SK-N-SH (cell line): ENCODE measurements at regions not wholly inside any gene's neighbourhood (a gene's known extent, or its start where the extent isn't known, plus 50 kb on each side); places are given as distances from the start of the nearest gene placed in this dataset.

Experiments used
- CTCF ChIA-PET: fragments of 300-600, 350-600 bp; formaldehyde crosslinking; extraction: SDS; loops from one replicate; lab custom pipeline; 2021; lab: Yijun Ruan, JAX
- POLR2A ChIA-PET: fragments of 350-600 bp; sonication (Branson Sonifier 250); formaldehyde crosslinking; extraction: SDS; loops from one replicate; lab custom pipeline; 2020; ENCODE audit warnings: antibody characterized with exemption, inconsistent platforms; lab: Yijun Ruan, JAX
- DNase-seq: peaks from one replicate; pipeline ENCODE4 v3.0.0; 2012
- H2AFZ ChIP-seq: fragments of 200-600 bp; sonication (generic); 2 replicates; pipeline ENCODE4 v1.8.1; 2016; ENCODE audit warnings: antibody characterized with exemption, mild to moderate bottlenecking, low read depth
- H3F3A ChIP-seq: fragments of 200-600 bp; sonication (generic); replicated peaks from 2 replicates; pipeline ENCODE3; 2016; ENCODE audit warnings: antibody characterized with exemption, mild to moderate bottlenecking; ENCODE audit not compliant: insufficient read depth
- H3K27ac ChIP-seq, 2 experiments: fragments of 200-500 bp in 1 of 2; fragments of 200-600 bp in 1 of 2; sonication (Bioruptor generic) in 1 of 2; sonication (generic), shearing (Covaris generic) in 1 of 2; 2 replicates each; pipeline versions ENCODE4 v1.5.1 to v1.6.1; 2014 to 2016; ENCODE audit warnings: low read depth in 2 of 2, inconsistent platforms in 1 of 2, low read length in 1 of 2, mild to moderate bottlenecking in 1 of 2, mixed read lengths in 1 of 2
- H3K27me3 ChIP-seq: fragments of 200-600 bp; sonication (generic), shearing (Covaris generic); 2 replicates; pipeline ENCODE4 v1.6.1; 2016; ENCODE audit warnings: mixed run types; ENCODE audit not compliant: insufficient read depth
- H3K36me3 ChIP-seq, 2 experiments: fragments of 200-500 bp in 1 of 2; fragments of 200-600 bp in 1 of 2; sonication (Bioruptor generic) in 1 of 2; sonication (generic) in 1 of 2; replicated peaks in 1 of 2; 2 replicates each; pipeline versions ENCODE3 to v1.5.1; 2014 to 2016; ENCODE audit warnings: low read length in 1 of 2, mild to moderate bottlenecking in 1 of 2; ENCODE audit not compliant: insufficient read depth in 2 of 2, control insufficient read depth in 1 of 2
- H3K4me1 ChIP-seq, 2 experiments: fragments of 200-500 bp in 1 of 2; fragments of 200-600 bp in 1 of 2; sonication (Bioruptor generic) in 1 of 2; sonication (generic), shearing (Covaris generic) in 1 of 2; 2 replicates each; pipeline versions ENCODE4 v1.5.1 to v1.6.1; 2014 to 2016; ENCODE audit warnings: low read depth in 1 of 2, low read length in 1 of 2, mixed run types in 1 of 2; ENCODE audit not compliant: insufficient read depth in 2 of 2, control insufficient read depth in 1 of 2
- H3K4me2 ChIP-seq: fragments of 200-600 bp; sonication (generic), shearing (Covaris generic); 2 replicates; pipeline ENCODE4 v1.6.1; 2017; ENCODE audit warnings: mixed run types
- H3K4me3 ChIP-seq, 2 experiments: fragments of 200-500 bp in 1 of 2; fragments of 200-600 bp in 1 of 2; sonication (Bioruptor generic) in 1 of 2; sonication (generic), shearing (Covaris generic) in 1 of 2; 2 replicates each; pipeline versions ENCODE4 v1.5.1 to v1.8.1; 2014 to 2016; ENCODE audit warnings: low read depth in 2 of 2, inconsistent platforms in 1 of 2, low read length in 1 of 2, mild to moderate bottlenecking in 1 of 2, mixed read lengths in 1 of 2, moderate library complexity in 1 of 2
- H3K79me2 ChIP-seq: fragments of 200-600 bp; sonication (generic); 2 replicates; pipeline ENCODE4 v1.8.1; 2017; ENCODE audit warnings: mild to moderate bottlenecking; ENCODE audit not compliant: insufficient read depth
- H3K9ac ChIP-seq: fragments of 200-600 bp; sonication (generic); 2 replicates; pipeline ENCODE4 v1.6.1; 2017; ENCODE audit warnings: mixed run types
- H3K9me2 ChIP-seq: fragments of 200-600 bp; sonication (generic); 2 replicates; pipeline ENCODE4 v1.6.1; 2017; ENCODE audit warnings: mixed run types
- H3K9me3 ChIP-seq: fragments of 200-600 bp; sonication (generic); 2 replicates; pipeline ENCODE4 v1.6.1; 2017; ENCODE audit warnings: mixed run types, mild to moderate bottlenecking, moderate library complexity
- H4K20me1 ChIP-seq: fragments of 200-600 bp; sonication (generic); 2 replicates; pipeline ENCODE4 v1.6.1; 2017; ENCODE audit warnings: mild to moderate bottlenecking, mixed run types; ENCODE audit not compliant: insufficient read depth
- GABPA ChIP-seq: IDR thresholded peaks from 2 replicates; pipeline ENCODE4 v1.4.0; 2012; ENCODE audit warnings: low read depth, mild to moderate bottlenecking
- JUND ChIP-seq: IDR thresholded peaks from 2 replicates; pipeline ENCODE4 v1.4.0; 2012
- MEF2A ChIP-seq: IDR thresholded peaks from 2 replicates; pipeline ENCODE4 v1.4.0; 2012; ENCODE audit warnings: low read depth, borderline replicate concordance
- MXI1 ChIP-seq: IDR thresholded peaks from 2 replicates; pipeline ENCODE4 v1.6.1; 2012; ENCODE audit warnings: mild to moderate bottlenecking, low read depth, low read length, improper control_type of control experiment
- NFIC ChIP-seq: IDR thresholded peaks from 2 replicates; pipeline ENCODE4 v1.4.0; 2012; ENCODE audit warnings: borderline replicate concordance
- NRF1 ChIP-seq: IDR thresholded peaks from 2 replicates; pipeline ENCODE4 v1.6.1; 2012; ENCODE audit warnings: low read depth, mild to moderate bottlenecking, low read length
- POLR2AphosphoS5 ChIP-seq: IDR thresholded peaks from 2 replicates; pipeline ENCODE4 v1.6.1; 2012; ENCODE audit warnings: low read depth, low read length
- SMC3 ChIP-seq: IDR thresholded peaks from 2 replicates; pipeline ENCODE4 v1.6.1; 2012; ENCODE audit warnings: low read depth, low read length, improper control_type of control experiment
- WGBS: methylation state at CpG from one replicate; pipeline ENCODE4 v1.1.6; 2017; ENCODE audit warnings: low lambda C conversion rate; 5-methylcytosine and 5-hydroxymethylcytosine counted together
- TF ChIP-seq, protein P1 (sequence below): IDR thresholded peaks from 2 replicates; pipeline ENCODE4 v1.4.0; 2012; ENCODE audit warnings: low read depth, borderline replicate concordance
- TF ChIP-seq, protein P2 (sequence below): fragments of 200-600 bp; sonication (generic); IDR thresholded peaks from 2 replicates; pipeline ENCODE4 v1.6.1; 2017; ENCODE audit warnings: antibody characterized with exemption, mild to moderate bottlenecking, moderate library complexity
- TF ChIP-seq, protein P3 (sequence below): IDR thresholded peaks from 2 replicates; pipeline ENCODE4 v1.4.0; 2012; ENCODE audit warnings: low read depth, borderline replicate concordance

DNA sequence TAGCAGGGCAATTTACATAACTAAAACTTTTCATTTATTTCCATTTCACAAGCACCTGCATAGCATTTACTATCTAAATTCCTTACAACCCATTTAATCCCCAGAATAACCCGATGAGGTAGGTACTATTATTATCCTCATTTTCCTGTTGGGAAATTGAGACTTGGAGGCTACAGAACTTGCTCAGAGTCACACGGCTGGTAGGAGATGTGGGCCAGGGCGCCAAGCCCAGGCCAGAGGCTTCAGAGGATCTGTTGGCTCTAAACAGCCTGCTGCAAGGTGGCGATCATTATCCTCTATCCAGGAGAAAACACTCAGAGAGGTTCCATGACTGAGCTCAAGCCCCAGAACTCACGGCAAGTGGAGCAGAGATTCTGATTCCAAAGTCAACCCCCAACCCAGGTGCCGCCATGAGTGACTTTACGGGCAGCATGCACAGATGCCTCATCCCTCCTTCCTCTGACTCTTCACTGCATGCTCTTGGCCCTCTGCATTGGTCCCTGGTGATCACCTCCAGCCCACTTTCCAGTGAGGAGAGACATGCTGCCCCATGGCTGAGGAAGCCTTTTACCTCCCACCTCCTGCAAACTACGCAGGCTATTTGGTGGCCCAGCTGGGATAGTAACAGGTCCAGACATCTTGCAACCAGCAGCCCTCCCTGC lies 168.4 kb upstream of the FSTL4 start:
- H3K9me2 ChIP-seq = no peaks in the 10 kb centered on the region
- TF ChIP-seq MEF2A (no peak), NRF1 (no peak), MXI1 (no peak), GABPA (no peak), SMC3 (no peak)
- TF ChIP-seq, all 33 proteins: peak for 0
- no peak for DNase-seq
- Histone ChIP-seq H3F3A (no peaks in the 10 kb centered on the region), H3K27ac (no peak overlapping the region), H3K9me3 (no peaks in the 10 kb centered on the region), H3K9ac (no peak overlapping the region), H3K4me1 (no peaks in the 10 kb centered on the region; a peak in 1 of 4 replicates), H3K4me2 (no peak overlapping the region), H4K20me1 (no peaks in the 10 kb centered on the region), H3K36me3 (no peaks in the 10 kb centered on the region), H3K4me3 (no peak overlapping the region), H3K27me3 (no peaks in the 10 kb centered on the region), H2AFZ (no peak overlapping the region), H3K79me2 (no peaks in the 10 kb centered on the region)
- WGBS = 49% methylated on average over 8 of the region's 8 CpGs
- CTCF ChIA-PET = interaction anchor here (0.8 kb wide), 1 partner anchor 90 kb away, joined by 3 read pairs; no protein-coding TSS in a partner anchor
- POLR2A ChIA-PET = no interaction called here

DNA sequence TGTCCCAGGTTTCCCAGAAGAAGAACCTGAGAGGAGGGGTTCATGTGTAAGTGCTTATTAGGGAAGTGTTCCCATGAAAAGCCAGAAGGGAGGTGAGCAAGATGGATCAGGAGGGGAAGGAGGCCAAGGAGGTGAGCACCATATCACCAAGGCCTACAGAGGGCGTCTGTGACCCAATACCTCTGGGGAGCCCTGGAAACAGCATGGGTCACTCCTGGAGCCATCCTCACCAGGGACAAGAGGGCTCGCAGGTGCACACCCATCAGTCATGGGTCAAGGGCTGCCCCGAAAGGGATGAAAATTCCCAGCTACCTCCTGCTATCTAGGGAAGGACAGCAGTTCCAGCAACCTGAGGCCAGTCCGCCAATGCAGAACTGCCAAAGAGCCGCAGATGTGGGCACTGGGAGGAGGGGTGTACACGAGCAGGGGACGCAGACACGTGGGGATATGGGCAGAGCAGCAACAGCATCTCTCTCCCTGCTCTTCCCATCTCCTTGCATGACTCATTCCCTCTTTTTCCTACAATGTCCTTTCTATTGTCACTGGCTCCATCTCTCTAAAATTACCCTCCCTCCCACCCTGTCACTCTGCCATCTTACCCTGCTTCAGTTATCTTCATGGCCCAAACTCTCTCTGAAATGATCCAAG lies 167.6 kb upstream of the FSTL4 start:
- H3K9me3 ChIP-seq = no peaks in the 10 kb centered on the region
- no peak for TF ChIP-seq SMC3
- no peak for TF ChIP-seq POLR2AphosphoS5
- no peak for TF ChIP-seq JUND
- TF ChIP-seq, protein P1, sequence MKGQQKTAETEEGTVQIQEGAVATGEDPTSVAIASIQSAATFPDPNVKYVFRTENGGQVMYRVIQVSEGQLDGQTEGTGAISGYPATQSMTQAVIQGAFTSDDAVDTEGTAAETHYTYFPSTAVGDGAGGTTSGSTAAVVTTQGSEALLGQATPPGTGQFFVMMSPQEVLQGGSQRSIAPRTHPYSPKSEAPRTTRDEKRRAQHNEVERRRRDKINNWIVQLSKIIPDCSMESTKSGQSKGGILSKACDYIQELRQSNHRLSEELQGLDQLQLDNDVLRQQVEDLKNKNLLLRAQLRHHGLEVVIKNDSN = no peak
- TF ChIP-seq, protein P2, sequence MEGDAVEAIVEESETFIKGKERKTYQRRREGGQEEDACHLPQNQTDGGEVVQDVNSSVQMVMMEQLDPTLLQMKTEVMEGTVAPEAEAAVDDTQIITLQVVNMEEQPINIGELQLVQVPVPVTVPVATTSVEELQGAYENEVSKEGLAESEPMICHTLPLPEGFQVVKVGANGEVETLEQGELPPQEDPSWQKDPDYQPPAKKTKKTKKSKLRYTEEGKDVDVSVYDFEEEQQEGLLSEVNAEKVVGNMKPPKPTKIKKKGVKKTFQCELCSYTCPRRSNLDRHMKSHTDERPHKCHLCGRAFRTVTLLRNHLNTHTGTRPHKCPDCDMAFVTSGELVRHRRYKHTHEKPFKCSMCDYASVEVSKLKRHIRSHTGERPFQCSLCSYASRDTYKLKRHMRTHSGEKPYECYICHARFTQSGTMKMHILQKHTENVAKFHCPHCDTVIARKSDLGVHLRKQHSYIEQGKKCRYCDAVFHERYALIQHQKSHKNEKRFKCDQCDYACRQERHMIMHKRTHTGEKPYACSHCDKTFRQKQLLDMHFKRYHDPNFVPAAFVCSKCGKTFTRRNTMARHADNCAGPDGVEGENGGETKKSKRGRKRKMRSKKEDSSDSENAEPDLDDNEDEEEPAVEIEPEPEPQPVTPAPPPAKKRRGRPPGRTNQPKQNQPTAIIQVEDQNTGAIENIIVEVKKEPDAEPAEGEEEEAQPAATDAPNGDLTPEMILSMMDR = no peak
- TF ChIP-seq MXI1 = no peak
- no peak for TF ChIP-seq NFIC
- TF ChIP-seq, protein P3, sequence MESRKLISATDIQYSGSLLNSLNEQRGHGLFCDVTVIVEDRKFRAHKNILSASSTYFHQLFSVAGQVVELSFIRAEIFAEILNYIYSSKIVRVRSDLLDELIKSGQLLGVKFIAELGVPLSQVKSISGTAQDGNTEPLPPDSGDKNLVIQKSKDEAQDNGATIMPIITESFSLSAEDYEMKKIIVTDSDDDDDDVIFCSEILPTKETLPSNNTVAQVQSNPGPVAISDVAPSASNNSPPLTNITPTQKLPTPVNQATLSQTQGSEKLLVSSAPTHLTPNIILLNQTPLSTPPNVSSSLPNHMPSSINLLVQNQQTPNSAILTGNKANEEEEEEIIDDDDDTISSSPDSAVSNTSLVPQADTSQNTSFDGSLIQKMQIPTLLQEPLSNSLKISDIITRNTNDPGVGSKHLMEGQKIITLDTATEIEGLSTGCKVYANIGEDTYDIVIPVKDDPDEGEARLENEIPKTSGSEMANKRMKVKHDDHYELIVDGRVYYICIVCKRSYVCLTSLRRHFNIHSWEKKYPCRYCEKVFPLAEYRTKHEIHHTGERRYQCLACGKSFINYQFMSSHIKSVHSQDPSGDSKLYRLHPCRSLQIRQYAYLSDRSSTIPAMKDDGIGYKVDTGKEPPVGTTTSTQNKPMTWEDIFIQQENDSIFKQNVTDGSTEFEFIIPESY = no peak
- TF ChIP-seq, all 33 proteins: peak for 0
- no peak overlapping the region for H3K4me3 ChIP-seq
- no peak overlapping the region for H2AFZ ChIP-seq
- no peaks in the 10 kb centered on the region; a peak in 1 of 4 replicates for H3K4me1 ChIP-seq
- WGBS = 49% methylated on average over 5 of the region's 8 CpGs
- no peaks in the 10 kb centered on the region for H3K27me3 ChIP-seq
- no peak overlapping the region for H3K27ac ChIP-seq
- no peaks in the 10 kb centered on the region for H3F3A ChIP-seq
- ChIA-PET CTCF (interaction anchor here (1.0 kb wide), 1 partner anchor 10 kb away, joined by 3 read pairs; no protein-coding TSS in a partner anchor), POLR2A (no interaction called here)
- no peak overlapping the region for H3K4me2 ChIP-seq
- no peak overlapping the region for H3K9ac ChIP-seq
- H3K79me2 ChIP-seq = no peaks in the 10 kb centered on the region
- DNase-seq = no peak
- no peaks in the 10 kb centered on the region for H4K20me1 ChIP-seq
- no peaks in the 10 kb centered on the region for H3K36me3 ChIP-seq
- H3K9me2 ChIP-seq = no peaks in the 10 kb centered on the region
